K562 (cell line): ENCODE measurements at regions not wholly inside any gene's neighbourhood (a gene's known extent, or its start where the extent isn't known, plus 50 kb on each side); places are given as distances from the start of the nearest gene placed in this dataset.

ENCODE experiments used
- ATAC-seq: fragments of 200-7000 bp; cut with Tn5 transposase; 3 replicates; pipeline ENCODE4 v1.9.1; 2020; ENCODE audit warnings: moderate library complexity
- BruUV-seq: library from RNA; stranded (reverse); fragments of 400-500 nt; replicated peaks from 2 replicates; lab custom pipeline; 2021; lab: Mats Ljungman, UMichigan
- CTCF ChIA-PET: fragments of 300-600 bp; formaldehyde crosslinking; extraction: SDS; loops from one replicate; lab custom pipeline; 2021; ENCODE audit warnings: low intra/inter-chr PET ratio; lab: Yijun Ruan, JAX
- POLR2A ChIA-PET: fragments of 300-600, 350-650 bp; sonication (Branson Sonifier 250); formaldehyde crosslinking; extraction: SDS; loops from one replicate; lab custom pipeline; 2021; ENCODE audit warnings: antibody characterized with exemption, inconsistent platforms; lab: Yijun Ruan, JAX
- DNase-seq, 4 experiments: peaks; one replicate each; pipeline versions ENCODE4 v3.0.0 to v3.0.0-alpha.2; 2011 to 2018; ENCODE audit warnings: low spot score in 3 of 4, mixed read lengths in 3 of 4; ENCODE audit errors: extremely low read depth in 1 of 4
- FAIRE-seq: peaks from 2 replicates; lab custom pipeline; 2011; peaks lifted over from hg19 to GRCh38; lab: Jason Lieb, UNC
- H2AFZ ChIP-seq: 2 replicates; pipeline ENCODE4 v1.6.0; 2011; ENCODE audit warnings: low read depth, low read length, control low read depth, inconsistent platforms
- H3K27ac ChIP-seq: fragments of 200-600 bp; 3 replicates; pipeline ENCODE4 v1.8.0; 2011; ENCODE audit warnings: low read depth, mild to moderate bottlenecking, control low read depth, inconsistent platforms, low read length, moderate library complexity, mixed read lengths; ENCODE audit errors: extremely low read depth
- H3K27me3 ChIP-seq, 2 experiments: fragments of 300-600 bp in 1 of 2; 2 replicates in 1 of 2; 3 replicates in 1 of 2; pipeline versions ENCODE4 v1.6.0 to v1.8.0; 2011; ENCODE audit warnings: inconsistent platforms in 2 of 2, low read length in 2 of 2, mild to moderate bottlenecking in 1 of 2, mixed read lengths in 1 of 2, moderate library complexity in 1 of 2; ENCODE audit not compliant: control insufficient read depth in 2 of 2, insufficient read depth in 2 of 2
- H3K36me3 ChIP-seq: fragments of 300-600 bp; 3 replicates; pipeline ENCODE4 v1.8.0; 2011; ENCODE audit warnings: mild to moderate bottlenecking, low read length, inconsistent platforms; ENCODE audit not compliant: control insufficient read depth, insufficient read depth
- H3K4me1 ChIP-seq, 2 experiments: fragments of 200-600 bp in 1 of 2; replicated peaks in 1 of 2; 2 replicates in 1 of 2; 3 replicates in 1 of 2; pipeline versions ENCODE4 v1.5.1 to v1.8.0; 2011; ENCODE audit warnings: inconsistent platforms in 2 of 2, low read length in 2 of 2, mild to moderate bottlenecking in 1 of 2, mixed read lengths in 1 of 2, moderate library complexity in 1 of 2; ENCODE audit not compliant: control insufficient read depth in 2 of 2, insufficient read depth in 2 of 2
- H3K4me2 ChIP-seq: 2 replicates; pipeline ENCODE4 v1.6.1; 2011; ENCODE audit warnings: low read length, control low read depth, inconsistent platforms, mixed read lengths; ENCODE audit not compliant: insufficient read depth
- H3K4me3 ChIP-seq: fragments of 200-600 bp; sonication (generic), shearing (Covaris generic); 2 replicates; pipeline ENCODE4 v1.5.1; 2016; ENCODE audit warnings: control low read depth, inconsistent platforms
- H3K79me2 ChIP-seq: fragments of 200-600 bp; 3 replicates; pipeline ENCODE4 v1.8.0; 2011; ENCODE audit warnings: low read length, inconsistent platforms; ENCODE audit not compliant: control insufficient read depth, insufficient read depth
- H3K9ac ChIP-seq, 2 experiments: 2 replicates each; pipeline versions ENCODE4 v1.6.0 to v1.6.1; 2011; ENCODE audit warnings: low read depth in 2 of 2, low read length in 2 of 2, control low read depth in 1 of 2, inconsistent platforms in 1 of 2, mild to moderate bottlenecking in 1 of 2, mixed read lengths in 1 of 2; ENCODE audit not compliant: insufficient read depth in 1 of 2
- H3K9me1 ChIP-seq: one replicate; pipeline ENCODE4 v1.6.0; 2011; ENCODE audit warnings: inconsistent platforms, mild to moderate bottlenecking, low read length, moderate library complexity; ENCODE audit not compliant: control insufficient read depth, insufficient read depth
- H3K9me3 ChIP-seq: replicated peaks from 2 replicates; pipeline ENCODE4 v1.5.1; 2011; ENCODE audit warnings: low read depth, low read length, inconsistent platforms; ENCODE audit not compliant: control insufficient read depth, insufficient read depth
- H4K20me1 ChIP-seq: replicated peaks from 2 replicates; pipeline ENCODE4 v1.6.1; 2011; ENCODE audit warnings: low read length, inconsistent platforms, mixed read lengths; ENCODE audit not compliant: control insufficient read depth, insufficient read depth
- BCOR ChIP-seq: fragments of 450-650 bp; IDR thresholded peaks from 2 replicates; pipeline ENCODE4 v1.6.1; 2016
- KDM1A ChIP-seq, 2 experiments: fragments of 450-650 bp; IDR thresholded peaks; 2 replicates each; pipeline ENCODE4 v1.6.1; 2016; ENCODE audit warnings: mild to moderate bottlenecking in 2 of 2
- NCOR1 ChIP-seq: fragments of 450-650 bp; IDR thresholded peaks from 2 replicates; pipeline ENCODE4 v1.6.1; 2016; ENCODE audit warnings: mild to moderate bottlenecking, moderate library complexity
- RBM17 ChIP-seq: fragments of 200-400 bp; formaldehyde crosslinking; IDR thresholded peaks from 2 replicates; pipeline ENCODE4 v1.6.1; 2017; ENCODE audit warnings: low read depth, mild to moderate bottlenecking, low read length, borderline replicate concordance
- RBM25 ChIP-seq: fragments of 200-400 bp; formaldehyde crosslinking; IDR thresholded peaks from 2 replicates; pipeline ENCODE4 v1.6.1; 2018; ENCODE audit warnings: low read length, low read depth, moderate library complexity; ENCODE audit not compliant: severe bottlenecking
- STAT5B ChIP-seq: fragments of 250-450 bp; sonication (Bioruptor Pico); IDR thresholded peaks from 2 replicates; pipeline ENCODE4 v1.8.0; 2021; ENCODE audit warnings: mild to moderate bottlenecking, inconsistent platforms
- TRIM28 ChIP-seq: fragments of 450-650 bp; IDR thresholded peaks from 2 replicates; pipeline ENCODE4 v1.6.1; 2017
- ZNF146 ChIP-seq: IDR thresholded peaks from one replicate; pipeline ENCODE4 v1.6.1; 2018; ENCODE audit warnings: missing compliant biosample characterization; ENCODE audit not compliant: unreplicated experiment
- WGBS: fragments of 100-300 bp; shearing (Covaris generic); methylation state at CpG from one replicate; pipeline ENCODE4 v1.1.6; 2016; ENCODE audit warnings: low coverage, mixed read lengths; ENCODE audit not compliant: insufficient coverage; ENCODE audit errors: missing lambda C conversion rate; 5-methylcytosine and 5-hydroxymethylcytosine counted together
- in situ Hi-C: fragments of 300-500 bp; cut with MboI; formaldehyde crosslinking; loops from 4 replicates; pipeline ENCODE4 v1.15.0; 2018; ENCODE audit warnings: inconsistent platforms, mixed read lengths
- intact Hi-C: fragments of 100-400 bp; cut with micrococcal nuclease; formaldehyde crosslinking; loops from 2 replicates; pipeline ENCODE4 v1.14.2; 2022
- TF ChIP-seq, protein P1 (sequence below), 2 experiments: IDR thresholded peaks in 1 of 2; conservative IDR thresholded peaks in 1 of 2; 2 replicates each; pipeline ENCODE4 v1.6.1; 2016; ENCODE audit warnings: low read depth in 2 of 2, mild to moderate bottlenecking in 1 of 2, missing compliant biosample characterization in 1 of 2, missing genetic modification characterization in 1 of 2, moderate library complexity in 1 of 2

DNA sequence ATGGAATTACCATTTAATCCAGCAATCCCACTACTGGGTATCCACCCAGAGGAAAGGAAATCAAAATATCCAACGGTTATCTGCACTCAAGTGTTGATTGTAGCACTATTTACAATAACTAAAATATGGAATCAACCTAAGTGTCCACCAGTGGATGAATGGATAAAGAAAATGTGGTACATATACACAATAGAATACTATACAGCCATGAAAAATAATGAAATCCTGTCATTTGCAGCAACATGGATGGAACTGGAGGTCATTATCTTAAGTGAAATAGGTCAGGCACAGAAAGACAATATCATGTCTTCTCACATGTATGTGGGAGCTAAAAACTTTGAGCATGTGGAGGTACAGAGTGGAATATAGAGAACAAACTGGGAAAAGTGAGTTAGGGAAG is 92.9 kb upstream of the ARHGEF7 start:
- peak; percentile 89 for TF ChIP-seq ZNF146
- TF ChIP-seq KDM1A (IDR thresholded peaks at IDR 0.05) = 0 out of 4 replicates have a peak, but pooled peaks of 1 of the 2 experiments have one; percentile 20
- no peak for TF ChIP-seq STAT5B (CRISPR knock-in tag)
- no peak for TF ChIP-seq NCOR1
- TF ChIP-seq RBM17 = no peak
- 0 out of 2 replicates have a peak, but pooled peaks have one; percentile 33 for TF ChIP-seq BCOR
- peak; percentile 42 for TF ChIP-seq RBM25
- WGBS = 0% methylated on average over 1 of the region's 1 CpG

DNA sequence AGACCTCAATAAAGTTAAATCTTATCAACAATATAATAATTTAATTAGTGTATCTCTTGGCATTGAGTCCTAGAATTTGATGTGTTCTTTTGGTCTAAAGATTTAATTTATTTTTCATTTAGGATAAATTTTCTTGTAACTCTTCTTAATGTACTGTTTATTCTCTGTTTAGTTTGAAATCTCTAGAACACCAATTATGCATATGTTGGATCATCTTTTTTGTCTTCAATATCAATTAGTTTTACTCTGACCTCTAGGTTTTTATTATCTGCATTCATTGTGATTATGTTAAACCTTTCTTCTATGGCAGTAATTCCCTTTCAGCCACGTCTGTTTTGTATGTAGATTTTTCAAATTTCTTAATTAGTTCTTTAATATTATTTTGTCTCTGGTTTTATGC is 93.8 kb upstream of the ARHGEF7 start:
- TF ChIP-seq TRIM28 = peak; percentile 71; the same call in 1 of the 2 replicates
- TF ChIP-seq, protein P1, sequence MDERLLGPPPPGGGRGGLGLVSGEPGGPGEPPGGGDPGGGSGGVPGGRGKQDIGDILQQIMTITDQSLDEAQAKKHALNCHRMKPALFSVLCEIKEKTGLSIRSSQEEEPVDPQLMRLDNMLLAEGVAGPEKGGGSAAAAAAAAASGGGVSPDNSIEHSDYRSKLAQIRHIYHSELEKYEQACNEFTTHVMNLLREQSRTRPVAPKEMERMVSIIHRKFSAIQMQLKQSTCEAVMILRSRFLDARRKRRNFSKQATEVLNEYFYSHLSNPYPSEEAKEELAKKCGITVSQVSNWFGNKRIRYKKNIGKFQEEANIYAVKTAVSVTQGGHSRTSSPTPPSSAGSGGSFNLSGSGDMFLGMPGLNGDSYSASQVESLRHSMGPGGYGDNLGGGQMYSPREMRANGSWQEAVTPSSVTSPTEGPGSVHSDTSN (CRISPR knock-in tag; IDR thresholded peaks at IDR 0.05; ENCODE audit: low read depth) = no peak
- TF ChIP-seq, protein P1 (tag; conservative IDR thresholded peaks at IDR 0.05; ENCODE audit: low read depth) = no peak
- Histone ChIP-seq H3K79me2 (no peaks in the 10 kb centered on the region), H3K36me3 (no peaks in the 10 kb centered on the region), H3K9me1 (no peaks in the 10 kb centered on the region), H3K27me3 (no peaks in the 10 kb centered on the region), H3K4me1 (peaks cover 2 to 4% of the 10 kb centered on the region in 2 experiments; a peak in 3 of 5 replicates), H3K4me2 (no peak overlapping the region), H3K27ac (no peak overlapping the region), H3K9ac (no peak overlapping the region), H3K4me3 (no peak overlapping the region), H3K9me3 (0 out of 2 replicates have a peak, but pooled peaks cover 4% of the 10 kb centered on the region), H4K20me1 (no peaks in the 10 kb centered on the region), H2AFZ (no peak overlapping the region)
- FAIRE-seq = no peak
- ATAC-seq = no peak
- no peak for DNase-seq
- no TSS peak for BruUV-seq
- WGBS = 0% methylated on average over 1 of the region's 1 CpG
- in situ Hi-C loops = no loop called here
- CTCF ChIA-PET = no interaction called here
- intact Hi-C loops = no loop called here
- POLR2A ChIA-PET = no interaction called here

More for the DNA sequence above, 92.9 kb upstream of the ARHGEF7 start:
- H3K4me3 ChIP-seq = no peak overlapping the region
- H3K9me1 ChIP-seq = no peaks in the 10 kb centered on the region
- intact Hi-C loops (no loop called here), in situ Hi-C loops (no loop called here)
- H4K20me1 ChIP-seq = no peaks in the 10 kb centered on the region
- H3K27ac ChIP-seq = no peak overlapping the region
- no TSS peak for BruUV-seq
- H3K79me2 ChIP-seq = no peaks in the 10 kb centered on the region
- no peaks in the 10 kb centered on the region for H3K36me3 ChIP-seq
- H3K9me3 ChIP-seq = 0 out of 2 replicates have a peak, but pooled peaks cover 4% of the 10 kb centered on the region
- no peak overlapping the region for H3K4me2 ChIP-seq
- DNase-seq (no peak), FAIRE-seq (no peak), ATAC-seq (no peak)
- POLR2A ChIA-PET = no interaction called here
- CTCF ChIA-PET = no interaction called here
- no peak overlapping the region for H2AFZ ChIP-seq
- peaks cover 0 to 4% of the 10 kb centered on the region in 2 experiments; a peak in 3 of 5 replicates for H3K4me1 ChIP-seq
- no peak overlapping the region for H3K9ac ChIP-seq
- H3K27me3 ChIP-seq = no peaks in the 10 kb centered on the region
